ENCODE measurements at regions not wholly inside any gene's neighbourhood (a gene's known extent, or its start where the extent isn't known, plus 50 kb on each side); places are given as distances from the start of the nearest gene placed in this dataset.
"Not testable (repeated sequence)": the region's sequence is repeated elsewhere in the genome, so short reads cannot be mapped to it uniquely, and the experiment has no call there.

GRCh38 chr11:57047610-57048009, 58.9 kb downstream of the OR5AK2 start:
- H3K4me3 ChIP-seq (ENCODE audit: low read depth, low read length) = no peak overlapping the region
- no peak for DNase-seq (ENCODE audit: low read depth)
- TF ChIP-seq, protein P1, sequence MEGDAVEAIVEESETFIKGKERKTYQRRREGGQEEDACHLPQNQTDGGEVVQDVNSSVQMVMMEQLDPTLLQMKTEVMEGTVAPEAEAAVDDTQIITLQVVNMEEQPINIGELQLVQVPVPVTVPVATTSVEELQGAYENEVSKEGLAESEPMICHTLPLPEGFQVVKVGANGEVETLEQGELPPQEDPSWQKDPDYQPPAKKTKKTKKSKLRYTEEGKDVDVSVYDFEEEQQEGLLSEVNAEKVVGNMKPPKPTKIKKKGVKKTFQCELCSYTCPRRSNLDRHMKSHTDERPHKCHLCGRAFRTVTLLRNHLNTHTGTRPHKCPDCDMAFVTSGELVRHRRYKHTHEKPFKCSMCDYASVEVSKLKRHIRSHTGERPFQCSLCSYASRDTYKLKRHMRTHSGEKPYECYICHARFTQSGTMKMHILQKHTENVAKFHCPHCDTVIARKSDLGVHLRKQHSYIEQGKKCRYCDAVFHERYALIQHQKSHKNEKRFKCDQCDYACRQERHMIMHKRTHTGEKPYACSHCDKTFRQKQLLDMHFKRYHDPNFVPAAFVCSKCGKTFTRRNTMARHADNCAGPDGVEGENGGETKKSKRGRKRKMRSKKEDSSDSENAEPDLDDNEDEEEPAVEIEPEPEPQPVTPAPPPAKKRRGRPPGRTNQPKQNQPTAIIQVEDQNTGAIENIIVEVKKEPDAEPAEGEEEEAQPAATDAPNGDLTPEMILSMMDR (IDR thresholded peaks at IDR 0.05; ENCODE audit: low read depth, low read length, missing control alignments) = no peak

GRCh38 chr11:57049749-57050148, 61.0 kb downstream of the OR5AK2 start:
- H3K4me3 ChIP-seq (ENCODE audit: low read depth, low read length) = no peak overlapping the region
- no peak for DNase-seq (ENCODE audit: low read depth)
- TF ChIP-seq, protein P1 (IDR thresholded peaks at IDR 0.05; ENCODE audit: low read depth, low read length, missing control alignments) = no peak

DNA sequence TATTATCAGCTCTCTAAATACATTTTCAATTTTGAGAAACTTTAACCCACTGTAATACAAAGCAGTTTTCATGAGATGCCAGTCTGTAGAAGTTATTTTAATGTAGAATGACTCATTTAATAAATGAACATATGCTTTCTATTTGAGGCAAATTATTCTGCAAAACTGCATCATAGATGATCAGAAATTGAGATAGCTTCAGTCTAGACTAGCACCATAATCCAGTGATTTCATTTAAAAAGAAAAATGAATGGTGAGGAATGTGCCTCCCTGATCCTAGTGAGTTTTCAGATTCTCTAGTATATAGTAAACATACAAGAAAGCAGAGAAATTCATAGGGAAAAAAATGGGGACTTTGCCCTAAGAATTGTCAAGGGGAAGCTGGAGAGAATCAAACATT, 66.1 kb downstream of the OR5AK2 start:
- no peak overlapping the region for H3K4me3 ChIP-seq (ENCODE audit: low read depth, low read length)
- no peak for DNase-seq (ENCODE audit: low read depth)
- TF ChIP-seq, protein P1 (IDR thresholded peaks at IDR 0.05; ENCODE audit: low read depth, low read length, missing control alignments) = no peak

DNA sequence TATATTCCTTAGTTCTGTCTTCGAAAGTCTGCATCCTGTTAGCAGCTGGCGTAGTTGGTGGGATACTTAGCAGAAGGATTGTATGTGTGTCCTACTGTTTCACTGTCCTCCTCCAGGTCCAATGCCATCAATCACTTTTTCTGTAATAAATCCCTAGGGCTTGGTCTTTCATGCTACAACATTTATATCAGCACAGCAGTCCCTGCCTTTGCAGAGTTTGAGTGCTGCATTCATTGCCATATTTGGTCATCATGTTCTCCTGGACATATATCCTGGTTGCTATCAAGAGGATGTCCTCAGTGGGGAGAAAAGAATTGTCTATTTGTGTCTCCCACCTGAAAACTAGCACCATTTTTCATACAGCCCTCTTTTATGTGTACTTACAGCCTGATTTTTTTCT, 67.0 kb downstream of the OR5AK2 start:
- no peak overlapping the region for H3K4me3 ChIP-seq (ENCODE audit: low read depth, low read length)
- DNase-seq (ENCODE audit: low read depth) = no peak
- TF ChIP-seq, protein P1 (IDR thresholded peaks at IDR 0.05; ENCODE audit: low read depth, low read length, missing control alignments) = no peak

DNA sequence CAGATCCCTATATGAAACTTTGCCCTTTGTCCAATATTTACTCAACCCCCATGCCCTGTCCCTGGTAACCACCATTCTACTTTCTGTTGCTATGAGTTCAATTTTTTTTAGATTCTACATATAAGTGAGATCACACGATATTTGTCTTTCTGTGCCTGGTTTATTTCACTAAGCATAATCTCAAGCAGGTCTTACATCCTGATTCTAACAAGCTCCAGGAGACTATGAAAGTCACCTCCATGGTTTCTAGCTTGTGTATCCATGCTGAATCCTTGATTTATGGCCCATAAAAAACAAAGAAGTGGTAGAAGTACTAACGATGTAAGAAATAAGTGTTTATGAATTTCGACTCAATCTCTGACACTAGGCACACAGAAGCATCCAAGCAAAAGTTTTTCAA, 68.0 kb downstream of the OR5AK2 start:
- TF ChIP-seq, protein P1 (IDR thresholded peaks at IDR 0.05; ENCODE audit: low read depth, low read length, missing control alignments) = no peak
- H3K4me3 ChIP-seq (ENCODE audit: low read depth, low read length) = no peak overlapping the region
- DNase-seq (ENCODE audit: low read depth) = no peak

- no peak for DNase-seq (ENCODE audit: low read depth)
- no peak overlapping the region for H3K4me3 ChIP-seq (ENCODE audit: low read depth, low read length)
- TF ChIP-seq, protein P1 (IDR thresholded peaks at IDR 0.05; ENCODE audit: low read depth, low read length, missing control alignments) = no peak
Observed at GRCh38 chr11:57057561-57057960, 68.8 kb downstream of the OR5AK2 start.

GRCh38 chr11:57062957-57063356, 74.2 kb downstream of the OR5AK2 start:
- DNase-seq (ENCODE audit: low read depth) = not testable (repeated sequence)

GRCh38 chr11:57069942-57070341, 81.2 kb downstream of the OR5AK2 start:
- DNase-seq (ENCODE audit: low read depth) = no peak
- no peak overlapping the region for H3K4me3 ChIP-seq (ENCODE audit: low read depth, low read length)
- TF ChIP-seq, protein P1 (IDR thresholded peaks at IDR 0.05; ENCODE audit: low read depth, low read length, missing control alignments) = no peak

More at GRCh38 chr11:57062957-57063356, 74.2 kb downstream of the OR5AK2 start:
- not testable (repeated sequence) for H3K4me3 ChIP-seq (ENCODE audit: low read depth, low read length)
